ENCODE measurements at regions not wholly inside any gene's neighbourhood (a gene's known extent, or its start where the extent isn't known, plus 50 kb on each side); places are given as distances from the start of the nearest gene placed in this dataset.
A peak's percentile ranks its signal among the peaks of the same experiment; 100 is the strongest.
"Not testable (repeated sequence)": the region's sequence is repeated elsewhere in the genome, so short reads cannot be mapped to it uniquely, and the experiment has no call there.

DNA sequence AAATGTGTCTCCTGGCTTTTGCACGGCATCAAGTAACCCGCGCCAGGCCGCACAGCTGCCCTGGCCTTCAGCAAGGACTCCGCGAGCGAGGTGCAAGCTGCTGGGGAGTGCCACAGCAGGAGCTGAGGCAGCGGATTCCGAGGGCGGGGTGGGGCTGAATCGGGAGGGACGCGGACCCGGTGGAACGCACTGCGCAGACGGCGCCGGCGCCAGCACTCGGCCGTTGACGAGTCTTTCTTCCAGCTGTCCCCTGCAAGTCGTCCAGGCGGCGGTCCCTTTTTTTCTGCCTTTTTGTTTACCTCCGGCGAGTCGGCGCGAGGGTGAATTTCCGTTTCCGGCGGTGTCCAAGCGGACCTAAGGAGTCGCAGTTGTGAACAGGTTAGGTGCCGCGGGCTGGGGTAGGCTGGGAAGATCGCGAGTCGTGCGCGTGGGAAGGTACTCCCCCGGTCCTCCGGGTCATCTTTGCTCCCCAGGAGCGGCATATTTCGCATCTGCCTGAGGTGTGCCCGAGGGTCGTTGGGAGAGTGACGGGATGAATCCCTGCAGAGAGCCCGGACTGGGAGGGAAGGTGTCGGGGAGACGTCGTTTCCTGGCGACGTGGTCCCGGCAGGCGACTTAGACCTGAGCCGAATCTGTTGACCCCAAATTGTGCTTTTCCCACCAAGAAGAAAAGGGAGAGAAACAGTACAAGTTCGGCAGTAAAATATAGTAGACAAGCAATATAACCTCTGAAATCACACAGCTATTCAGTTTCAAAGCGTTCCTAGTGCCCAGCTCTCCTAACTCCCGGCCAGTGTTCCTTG, 124.5 kb upstream of the PTPN20 start:
- CTCF ChIA-PET; H3K27ac ChIP-seq (ENCODE audit: control insufficient read depth, insufficient read depth); POLR2A ChIA-PET; H3K9me3 ChIP-seq (replicated peaks; ENCODE audit: control insufficient read depth, insufficient read depth, low read length); in situ Hi-C loops (cut with MboI); H3K79me2 ChIP-seq (ENCODE audit: control insufficient read depth, insufficient read depth, low read length); H3K9ac ChIP-seq (ENCODE audit: control insufficient read depth, insufficient read depth, low read length); FAIRE-seq; H3K36me3 ChIP-seq (ENCODE audit: control insufficient read depth in 2 of 2, insufficient read depth in 2 of 2, low read length in 1 of 2); H3K27me3 ChIP-seq (replicated peaks in 1 of 2; ENCODE audit: control insufficient read depth in 2 of 2, insufficient read depth in 2 of 2, low read length in 1 of 2); intact Hi-C loops (cut with micrococcal nuclease; ENCODE audit: unreplicated experiment); SMC1A ChIA-PET (ENCODE audit: uncharacterized antibody, unreplicated experiment); H4K20me1 ChIP-seq (ENCODE audit: control insufficient read depth, insufficient read depth); H3K4me1 ChIP-seq (ENCODE audit: control insufficient read depth, insufficient read depth, low read length); RAD21 ChIA-PET (ENCODE audit: unreplicated experiment); DNase-seq (ENCODE audit: low read depth, low spot score); H3K4me2 ChIP-seq (ENCODE audit: control insufficient read depth, insufficient read depth): not testable (repeated sequence)
- BruUV-seq (replicated peaks): TSS peak; percentile 75
- peak; percentile 95 for ATAC-seq
- 0% methylated on average over 16 of the region's 62 CpGs for WGBS (ENCODE audit: insufficient coverage, insufficient replicate concordance, low lambda C conversion rate, missing lambda C conversion rate)
- TF ChIP-seq, protein P1, sequence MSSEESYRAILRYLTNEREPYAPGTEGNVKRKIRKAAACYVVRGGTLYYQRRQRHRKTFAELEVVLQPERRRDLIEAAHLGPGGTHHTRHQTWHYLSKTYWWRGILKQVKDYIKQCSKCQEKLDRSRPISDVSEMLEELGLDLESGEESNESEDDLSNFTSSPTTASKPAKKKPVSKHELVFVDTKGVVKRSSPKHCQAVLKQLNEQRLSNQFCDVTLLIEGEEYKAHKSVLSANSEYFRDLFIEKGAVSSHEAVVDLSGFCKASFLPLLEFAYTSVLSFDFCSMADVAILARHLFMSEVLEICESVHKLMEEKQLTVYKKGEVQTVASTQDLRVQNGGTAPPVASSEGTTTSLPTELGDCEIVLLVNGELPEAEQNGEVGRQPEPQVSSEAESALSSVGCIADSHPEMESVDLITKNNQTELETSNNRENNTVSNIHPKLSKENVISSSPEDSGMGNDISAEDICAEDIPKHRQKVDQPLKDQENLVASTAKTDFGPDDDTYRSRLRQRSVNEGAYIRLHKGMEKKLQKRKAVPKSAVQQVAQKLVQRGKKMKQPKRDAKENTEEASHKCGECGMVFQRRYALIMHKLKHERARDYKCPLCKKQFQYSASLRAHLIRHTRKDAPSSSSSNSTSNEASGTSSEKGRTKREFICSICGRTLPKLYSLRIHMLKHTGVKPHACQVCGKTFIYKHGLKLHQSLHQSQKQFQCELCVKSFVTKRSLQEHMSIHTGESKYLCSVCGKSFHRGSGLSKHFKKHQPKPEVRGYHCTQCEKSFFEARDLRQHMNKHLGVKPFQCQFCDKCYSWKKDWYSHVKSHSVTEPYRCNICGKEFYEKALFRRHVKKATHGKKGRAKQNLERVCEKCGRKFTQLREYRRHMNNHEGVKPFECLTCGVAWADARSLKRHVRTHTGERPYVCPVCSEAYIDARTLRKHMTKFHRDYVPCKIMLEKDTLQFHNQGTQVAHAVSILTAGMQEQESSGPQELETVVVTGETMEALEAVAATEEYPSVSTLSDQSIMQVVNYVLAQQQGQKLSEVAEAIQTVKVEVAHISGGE (CRISPR knock-in tag; IDR thresholded peaks at IDR 0.05): peak; percentile 72
- TF ChIP-seq POLR2A (IDR thresholded peaks at IDR 0.05; ENCODE audit: low read depth, low read length) (0 out of 2 replicates have a peak, but pooled peaks have one; percentile 41), NR2F1 (conservative IDR thresholded peaks at IDR 0.05) (peak; percentile 43; the same call in 1 of the 2 replicates), MEF2B (IDR thresholded peaks at IDR 0.05; ENCODE audit: partially characterized antibody, poor library complexity, severe bottlenecking) (peak; percentile 56), GABPA (IDR thresholded peaks at IDR 0.05; ENCODE audit: low read depth) (peak; percentile 84)
- TF ChIP-seq, protein P2, sequence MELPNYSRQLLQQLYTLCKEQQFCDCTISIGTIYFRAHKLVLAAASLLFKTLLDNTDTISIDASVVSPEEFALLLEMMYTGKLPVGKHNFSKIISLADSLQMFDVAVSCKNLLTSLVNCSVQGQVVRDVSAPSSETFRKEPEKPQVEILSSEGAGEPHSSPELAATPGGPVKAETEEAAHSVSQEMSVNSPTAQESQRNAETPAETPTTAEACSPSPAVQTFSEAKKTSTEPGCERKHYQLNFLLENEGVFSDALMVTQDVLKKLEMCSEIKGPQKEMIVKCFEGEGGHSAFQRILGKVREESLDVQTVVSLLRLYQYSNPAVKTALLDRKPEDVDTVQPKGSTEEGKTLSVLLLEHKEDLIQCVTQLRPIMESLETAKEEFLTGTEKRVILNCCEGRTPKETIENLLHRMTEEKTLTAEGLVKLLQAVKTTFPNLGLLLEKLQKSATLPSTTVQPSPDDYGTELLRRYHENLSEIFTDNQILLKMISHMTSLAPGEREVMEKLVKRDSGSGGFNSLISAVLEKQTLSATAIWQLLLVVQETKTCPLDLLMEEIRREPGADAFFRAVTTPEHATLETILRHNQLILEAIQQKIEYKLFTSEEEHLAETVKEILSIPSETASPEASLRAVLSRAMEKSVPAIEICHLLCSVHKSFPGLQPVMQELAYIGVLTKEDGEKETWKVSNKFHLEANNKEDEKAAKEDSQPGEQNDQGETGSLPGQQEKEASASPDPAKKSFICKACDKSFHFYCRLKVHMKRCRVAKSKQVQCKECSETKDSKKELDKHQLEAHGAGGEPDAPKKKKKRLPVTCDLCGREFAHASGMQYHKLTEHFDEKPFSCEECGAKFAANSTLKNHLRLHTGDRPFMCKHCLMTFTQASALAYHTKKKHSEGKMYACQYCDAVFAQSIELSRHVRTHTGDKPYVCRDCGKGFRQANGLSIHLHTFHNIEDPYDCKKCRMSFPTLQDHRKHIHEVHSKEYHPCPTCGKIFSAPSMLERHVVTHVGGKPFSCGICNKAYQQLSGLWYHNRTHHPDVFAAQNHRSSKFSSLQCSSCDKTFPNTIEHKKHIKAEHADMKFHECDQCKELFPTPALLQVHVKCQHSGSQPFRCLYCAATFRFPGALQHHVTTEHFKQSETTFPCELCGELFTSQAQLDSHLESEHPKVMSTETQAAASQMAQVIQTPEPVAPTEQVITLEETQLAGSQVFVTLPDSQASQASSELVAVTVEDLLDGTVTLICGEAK (IDR thresholded peaks at IDR 0.05; ENCODE audit: borderline replicate concordance): peak; percentile 84
- peak overlapping the region; percentile 64; the same call in 1 of the 2 replicates for H3K4me3 ChIP-seq
- H2AFZ ChIP-seq (ENCODE audit: control insufficient read depth, low read depth, low read length): peak overlapping the region; percentile 65

Measured in GM12878 (cell line).